ENCODE measurements at regions not wholly inside any gene's neighbourhood (a gene's known extent, or its start where the extent isn't known, plus 50 kb on each side); places are given as distances from the start of the nearest gene placed in this dataset.

DNA sequence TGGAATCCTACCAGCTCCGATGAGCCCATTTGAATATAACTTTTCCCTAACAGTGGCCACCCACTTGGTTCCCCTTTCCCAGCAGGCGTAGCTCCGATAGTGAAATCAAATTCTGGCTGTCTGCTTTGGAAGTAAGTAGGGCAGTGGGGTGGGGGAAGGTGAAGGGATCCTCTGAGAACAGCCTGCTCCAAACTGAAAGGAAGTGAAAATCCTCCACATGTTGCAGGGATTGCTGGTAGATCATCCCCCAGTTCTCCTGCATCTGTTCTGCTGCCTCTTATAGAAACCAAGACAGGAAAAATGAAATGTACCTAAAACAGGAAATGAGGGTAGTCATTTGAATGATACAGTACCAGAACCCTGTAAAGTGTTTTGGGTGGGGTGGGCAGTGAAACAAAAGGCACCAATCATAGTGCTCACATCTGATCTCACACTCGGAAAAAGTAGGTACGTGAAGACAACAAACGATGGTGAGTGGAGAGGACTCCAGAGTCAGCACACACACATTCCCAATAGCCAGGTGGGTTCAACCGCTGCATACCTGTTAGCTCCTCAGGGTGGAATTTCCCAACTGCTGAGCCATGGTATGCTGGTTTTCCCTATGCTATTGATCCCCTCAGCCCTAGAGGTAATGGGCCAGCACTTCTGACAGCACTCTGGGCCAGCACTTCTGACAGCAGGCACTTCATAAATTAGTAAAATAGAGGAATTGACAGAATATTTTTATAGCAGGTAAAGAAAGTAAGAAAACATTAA is 304.9 kb upstream of the ADAMTS9 start (continued):
- TF ChIP-seq, protein P1, sequence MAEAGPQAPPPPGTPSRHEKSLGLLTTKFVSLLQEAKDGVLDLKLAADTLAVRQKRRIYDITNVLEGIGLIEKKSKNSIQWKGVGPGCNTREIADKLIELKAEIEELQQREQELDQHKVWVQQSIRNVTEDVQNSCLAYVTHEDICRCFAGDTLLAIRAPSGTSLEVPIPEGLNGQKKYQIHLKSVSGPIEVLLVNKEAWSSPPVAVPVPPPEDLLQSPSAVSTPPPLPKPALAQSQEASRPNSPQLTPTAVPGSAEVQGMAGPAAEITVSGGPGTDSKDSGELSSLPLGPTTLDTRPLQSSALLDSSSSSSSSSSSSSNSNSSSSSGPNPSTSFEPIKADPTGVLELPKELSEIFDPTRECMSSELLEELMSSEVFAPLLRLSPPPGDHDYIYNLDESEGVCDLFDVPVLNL (CRISPR knock-in tag; IDR thresholded peaks at IDR 0.05; ENCODE audit: borderline replicate concordance, low read depth): no peak
- TF ChIP-seq JUN (CRISPR knock-in tag; IDR thresholded peaks at IDR 0.05) (no peak), SMAD3 (CRISPR knock-in tag; IDR thresholded peaks at IDR 0.05; ENCODE audit: borderline replicate concordance) (no peak), SP1 (CRISPR knock-in tag; conservative IDR thresholded peaks at IDR 0.05) (no peak), ZNF396 (CRISPR knock-in tag; IDR thresholded peaks at IDR 0.05; ENCODE audit: borderline replicate concordance) (no peak)
- TF ChIP-seq, protein P2, sequence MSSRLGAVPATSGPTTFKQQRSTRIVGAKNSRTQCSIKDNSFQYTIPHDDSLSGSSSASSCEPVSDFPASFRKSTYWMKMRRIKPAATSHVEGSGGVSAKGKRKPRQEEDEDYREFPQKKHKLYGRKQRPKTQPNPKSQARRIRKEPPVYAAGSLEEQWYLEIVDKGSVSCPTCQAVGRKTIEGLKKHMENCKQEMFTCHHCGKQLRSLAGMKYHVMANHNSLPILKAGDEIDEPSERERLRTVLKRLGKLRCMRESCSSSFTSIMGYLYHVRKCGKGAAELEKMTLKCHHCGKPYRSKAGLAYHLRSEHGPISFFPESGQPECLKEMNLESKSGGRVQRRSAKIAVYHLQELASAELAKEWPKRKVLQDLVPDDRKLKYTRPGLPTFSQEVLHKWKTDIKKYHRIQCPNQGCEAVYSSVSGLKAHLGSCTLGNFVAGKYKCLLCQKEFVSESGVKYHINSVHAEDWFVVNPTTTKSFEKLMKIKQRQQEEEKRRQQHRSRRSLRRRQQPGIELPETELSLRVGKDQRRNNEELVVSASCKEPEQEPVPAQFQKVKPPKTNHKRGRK (CRISPR knock-in tag; IDR thresholded peaks at IDR 0.05; ENCODE audit: borderline replicate concordance): no peak

DNA sequence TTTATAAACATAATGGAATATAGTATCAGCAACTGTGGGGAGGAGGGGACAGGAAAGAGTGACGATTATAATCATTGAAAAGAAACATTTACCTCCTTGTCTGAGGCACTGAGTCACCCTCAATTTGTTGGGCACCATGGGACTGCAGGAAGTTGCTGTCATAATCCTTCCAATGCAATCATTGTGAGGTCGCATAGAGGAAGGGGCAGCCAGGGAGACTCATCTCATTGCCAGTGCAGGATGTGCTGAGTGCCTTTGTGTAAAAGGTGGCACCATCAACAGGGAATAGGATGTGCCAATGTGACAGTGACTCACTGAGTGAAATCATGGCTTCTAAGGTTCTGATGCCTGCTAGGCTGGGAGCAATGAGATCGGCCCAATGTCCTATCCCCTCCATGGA is 300.4 kb upstream of the ADAMTS9 start:
- no peak for ATAC-seq
- Mint-ChIP-seq H3K27ac (no peak overlapping the region), H3K4me1 (peaks cover 13% of the 10 kb centered on the region), H3K9me3 (peaks cover 11% of the 10 kb centered on the region), H3K27me3 (ENCODE audit: low read depth) (no peaks in the 10 kb centered on the region), H3K36me3 (no peaks in the 10 kb centered on the region), H3K4me3 (no peak overlapping the region)
- ChIA-PET CTCF (no interaction called here), POLR2A (no interaction called here)
- no peak for TF ChIP-seq ZNF232 (CRISPR knock-in tag; IDR thresholded peaks at IDR 0.05)
- DNase-seq (ENCODE audit: low spot score): no peak

DNA sequence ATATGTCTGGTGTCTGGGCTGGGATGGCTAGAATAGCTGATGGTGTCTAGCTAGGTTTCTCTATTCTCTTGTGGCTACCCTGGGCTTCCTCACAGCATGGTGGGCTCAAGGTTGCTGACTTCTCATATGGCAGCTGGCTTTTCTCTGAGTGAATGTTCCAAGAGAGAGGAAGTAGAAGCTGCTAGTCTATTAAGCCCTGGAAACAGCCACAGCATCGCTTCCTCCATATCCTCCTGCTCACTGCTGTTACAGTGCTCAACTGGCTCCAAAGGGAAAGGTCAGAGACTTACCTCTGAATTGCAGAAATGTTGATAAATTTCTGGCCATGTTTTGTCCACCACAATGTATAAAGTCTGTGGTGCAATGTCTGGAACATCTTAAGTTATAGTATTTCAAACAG is 299.9 kb upstream of the ADAMTS9 start:
- Mint-ChIP-seq H3K4me3 (no peak overlapping the region), H3K9me3 (peaks cover 11% of the 10 kb centered on the region), H3K27ac (no peak overlapping the region), H3K4me1 (peaks cover 8% of the 10 kb centered on the region), H3K27me3 (ENCODE audit: low read depth) (no peaks in the 10 kb centered on the region), H3K36me3 (no peaks in the 10 kb centered on the region)
- ATAC-seq (no peak), DNase-seq (ENCODE audit: low spot score) (no peak)
- ChIA-PET CTCF (no interaction called here), POLR2A (no interaction called here)
- TF ChIP-seq JUN (CRISPR knock-in tag; IDR thresholded peaks at IDR 0.05): no peak
- no peak for TF ChIP-seq ATF1 (CRISPR knock-in tag; IDR thresholded peaks at IDR 0.05)
- TF ChIP-seq ATF6 (CRISPR knock-in tag; IDR thresholded peaks at IDR 0.05): no peak
- TF ChIP-seq TEAD1 (CRISPR knock-in tag; IDR thresholded peaks at IDR 0.05): no peak
- TF ChIP-seq IRF2 (CRISPR knock-in tag; IDR thresholded peaks at IDR 0.05; ENCODE audit: borderline replicate concordance, low read depth): no peak
- no peak for TF ChIP-seq TCF7 (CRISPR knock-in tag; IDR thresholded peaks at IDR 0.05; ENCODE audit: low read depth)
- TF ChIP-seq ZNF138 (CRISPR knock-in tag; conservative IDR thresholded peaks at IDR 0.05): no peak
- TF ChIP-seq E2F1 (CRISPR knock-in tag; IDR thresholded peaks at IDR 0.05): no peak
- TF ChIP-seq SOX15 (CRISPR knock-in tag; IDR thresholded peaks at IDR 0.05): no peak
- no peak for TF ChIP-seq ZSCAN18 (CRISPR knock-in tag; IDR thresholded peaks at IDR 0.05)
- no peak for TF ChIP-seq ZNF423 (CRISPR knock-in tag; IDR thresholded peaks at IDR 0.05)
- no peak for TF ChIP-seq CREM (CRISPR knock-in tag; IDR thresholded peaks at IDR 0.05)
- TF ChIP-seq CBFB (CRISPR knock-in tag; IDR thresholded peaks at IDR 0.05; ENCODE audit: low read depth): no peak
- no peak for TF ChIP-seq MYBL2 (CRISPR knock-in tag; IDR thresholded peaks at IDR 0.05)
- no peak for TF ChIP-seq ZBTB21 (CRISPR knock-in tag; IDR thresholded peaks at IDR 0.05; ENCODE audit: borderline replicate concordance)
- no peak for TF ChIP-seq ZMAT4 (CRISPR knock-in tag; IDR thresholded peaks at IDR 0.05)
- TF ChIP-seq, protein P3, sequence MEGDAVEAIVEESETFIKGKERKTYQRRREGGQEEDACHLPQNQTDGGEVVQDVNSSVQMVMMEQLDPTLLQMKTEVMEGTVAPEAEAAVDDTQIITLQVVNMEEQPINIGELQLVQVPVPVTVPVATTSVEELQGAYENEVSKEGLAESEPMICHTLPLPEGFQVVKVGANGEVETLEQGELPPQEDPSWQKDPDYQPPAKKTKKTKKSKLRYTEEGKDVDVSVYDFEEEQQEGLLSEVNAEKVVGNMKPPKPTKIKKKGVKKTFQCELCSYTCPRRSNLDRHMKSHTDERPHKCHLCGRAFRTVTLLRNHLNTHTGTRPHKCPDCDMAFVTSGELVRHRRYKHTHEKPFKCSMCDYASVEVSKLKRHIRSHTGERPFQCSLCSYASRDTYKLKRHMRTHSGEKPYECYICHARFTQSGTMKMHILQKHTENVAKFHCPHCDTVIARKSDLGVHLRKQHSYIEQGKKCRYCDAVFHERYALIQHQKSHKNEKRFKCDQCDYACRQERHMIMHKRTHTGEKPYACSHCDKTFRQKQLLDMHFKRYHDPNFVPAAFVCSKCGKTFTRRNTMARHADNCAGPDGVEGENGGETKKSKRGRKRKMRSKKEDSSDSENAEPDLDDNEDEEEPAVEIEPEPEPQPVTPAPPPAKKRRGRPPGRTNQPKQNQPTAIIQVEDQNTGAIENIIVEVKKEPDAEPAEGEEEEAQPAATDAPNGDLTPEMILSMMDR (IDR thresholded peaks at IDR 0.05): no peak

Measured in WTC11 (cell line).